H9 (cell line): ENCODE measurements at regions not wholly inside any gene's neighbourhood (a gene's known extent, or its start where the extent isn't known, plus 50 kb on each side); places are given as distances from the start of the nearest gene placed in this dataset.

Source experiments
- DNase-seq: peaks from one replicate; pipeline ENCODE4 v3.0.0-alpha.2; 2017
- H2AFZ ChIP-seq: one replicate; pipeline ENCODE4 v1.6.1; 2013; ENCODE audit warnings: mild to moderate bottlenecking, low read length, control low read depth, moderate library complexity
- H2AK5ac ChIP-seq: 2 replicates; pipeline ENCODE4 v1.6.1; 2013; ENCODE audit warnings: low read length, control low read depth, mixed read lengths; ENCODE audit not compliant: insufficient read length
- H2BK120ac ChIP-seq: one replicate; pipeline ENCODE4 v1.6.1; 2013; ENCODE audit warnings: low read depth, mild to moderate bottlenecking, low read length, control low read depth, inconsistent platforms; ENCODE audit not compliant: poor library complexity, severe bottlenecking
- H2BK12ac ChIP-seq: 2 replicates; pipeline ENCODE4 v1.6.1; 2013; ENCODE audit warnings: low read length, control low read depth, mixed read lengths, low read depth; ENCODE audit not compliant: insufficient read length
- H2BK15ac ChIP-seq: 2 replicates; pipeline ENCODE4 v1.6.1; 2013; ENCODE audit warnings: low read depth, low read length, control low read depth
- H2BK20ac ChIP-seq: one replicate; pipeline ENCODE4 v1.6.1; 2013; ENCODE audit warnings: low read depth, mild to moderate bottlenecking, low read length, control low read depth, inconsistent platforms; ENCODE audit not compliant: poor library complexity, severe bottlenecking
- H2BK5ac ChIP-seq: 2 replicates; pipeline ENCODE4 v1.6.1; 2013; ENCODE audit warnings: low read length, control low read depth, mixed read lengths; ENCODE audit not compliant: insufficient read length
- H3K14ac ChIP-seq: 2 replicates; pipeline ENCODE4 v1.6.1; 2013; ENCODE audit warnings: low read length, control low read depth; ENCODE audit not compliant: insufficient read depth
- H3K18ac ChIP-seq: 2 replicates; pipeline ENCODE4 v1.6.1; 2013; ENCODE audit warnings: low read depth, mild to moderate bottlenecking, mixed read lengths, low read length, control low read depth; ENCODE audit not compliant: insufficient read length
- H3K23ac ChIP-seq: 2 replicates; pipeline ENCODE4 v1.6.1; 2013; ENCODE audit warnings: low read length, control low read depth, mixed read lengths, low read depth; ENCODE audit not compliant: insufficient read length
- H3K23me2 ChIP-seq: 2 replicates; pipeline ENCODE4 v1.6.1; 2013; ENCODE audit warnings: low read depth, mild to moderate bottlenecking, mixed read lengths, low read length, control low read depth; ENCODE audit not compliant: insufficient read length, poor library complexity, severe bottlenecking
- H3K27ac ChIP-seq: 2 replicates; pipeline ENCODE4 v1.5.1; 2013; ENCODE audit warnings: low read length, control low read depth, mixed read lengths, low read depth; ENCODE audit not compliant: insufficient read length
- H3K27me3 ChIP-seq: 2 replicates; pipeline ENCODE4 v1.6.1; 2013; ENCODE audit warnings: low read length, control low read depth, inconsistent platforms; ENCODE audit not compliant: insufficient read depth
- H3K4ac ChIP-seq: 2 replicates; pipeline ENCODE4 v1.6.1; 2013; ENCODE audit warnings: low read depth, mild to moderate bottlenecking, control low read depth, inconsistent platforms, low read length, moderate library complexity
- H3K4me1 ChIP-seq: 2 replicates; pipeline ENCODE4 v1.6.1; 2013; ENCODE audit warnings: low read length, control low read depth, inconsistent platforms; ENCODE audit not compliant: insufficient read depth
- H3K4me2 ChIP-seq: 2 replicates; pipeline ENCODE4 v1.6.1; 2013; ENCODE audit warnings: low read length, control low read depth, mixed read lengths; ENCODE audit not compliant: insufficient read length, insufficient read depth
- H3K56ac ChIP-seq: 2 replicates; pipeline ENCODE4 v1.6.1; 2013; ENCODE audit warnings: low read depth, mild to moderate bottlenecking, mixed read lengths, low read length, control low read depth; ENCODE audit not compliant: insufficient read length
- H3K79me1 ChIP-seq: 2 replicates; pipeline ENCODE4 v1.6.1; 2013; ENCODE audit warnings: low read depth, mild to moderate bottlenecking, moderate library complexity, low read length, control low read depth, inconsistent platforms; ENCODE audit not compliant: insufficient read depth, poor library complexity, severe bottlenecking
- H3K79me2 ChIP-seq: 2 replicates; pipeline ENCODE4 v1.6.1; 2013; ENCODE audit warnings: low read length, control low read depth, inconsistent platforms; ENCODE audit not compliant: insufficient read depth
- H3K9ac ChIP-seq: 2 replicates; pipeline ENCODE4 v1.6.1; 2013; ENCODE audit warnings: low read length, control low read depth, mixed read lengths; ENCODE audit not compliant: insufficient read length; ENCODE audit errors: extremely low read depth
- H3K9me3 ChIP-seq: one replicate; pipeline ENCODE4 v1.6.1; 2013; ENCODE audit warnings: low read depth, low read length, inconsistent platforms; ENCODE audit not compliant: control insufficient read depth
- H3T11ph ChIP-seq: one replicate; pipeline ENCODE4 v1.6.1; 2013; ENCODE audit warnings: mild to moderate bottlenecking, low read length, control low read depth, inconsistent platforms
- H4K20me1 ChIP-seq: one replicate; pipeline ENCODE4 v1.6.1; 2013; ENCODE audit not compliant: control insufficient read depth, insufficient read length, insufficient read depth
- H4K5ac ChIP-seq: 2 replicates; pipeline ENCODE4 v1.6.1; 2013; ENCODE audit warnings: low read depth, mild to moderate bottlenecking, mixed read lengths, low read length, control low read depth; ENCODE audit not compliant: insufficient read length
- H4K8ac ChIP-seq: replicated peaks from 2 replicates; pipeline ENCODE4 v1.6.1; 2013; ENCODE audit warnings: low read length, control low read depth, mixed read lengths, low read depth; ENCODE audit not compliant: insufficient read length
- H4K91ac ChIP-seq: 2 replicates; pipeline ENCODE4 v1.6.1; 2013; ENCODE audit warnings: low read depth, mild to moderate bottlenecking, moderate library complexity, mixed read lengths, low read length, control low read depth; ENCODE audit not compliant: insufficient read length
- H3K27ac Mint-ChIP-seq, 3 experiments: 2 replicates in 2 of 3; 3 replicates in 1 of 3; pipeline ENCODE4 v1.8.0; 2020 to 2021; ENCODE audit warnings: mixed read lengths in 3 of 3, mild to moderate bottlenecking in 1 of 3, moderate library complexity in 1 of 3
- H3K27me3 Mint-ChIP-seq: 2 replicates; pipeline ENCODE4 v1.8.0; 2021; ENCODE audit warnings: low read depth, mild to moderate bottlenecking, moderate library complexity, mixed read lengths
- H3K36me3 Mint-ChIP-seq, 3 experiments: 2 replicates in 2 of 3; 3 replicates in 1 of 3; pipeline ENCODE4 v1.8.0; 2020 to 2021; ENCODE audit warnings: low read depth in 3 of 3, mixed read lengths in 3 of 3; ENCODE audit not compliant: insufficient read depth in 1 of 3
- H3K4me1 Mint-ChIP-seq, 2 experiments: 2 replicates each; pipeline ENCODE4 v1.8.0; 2020; ENCODE audit warnings: mixed read lengths in 2 of 2
- H3K4me3 Mint-ChIP-seq, 2 experiments: 2 replicates in 1 of 2; 3 replicates in 1 of 2; pipeline ENCODE4 v1.8.0; 2020 to 2021; ENCODE audit warnings: mild to moderate bottlenecking in 2 of 2, mixed read lengths in 2 of 2, moderate library complexity in 1 of 2
- H3K9me3 Mint-ChIP-seq, 2 experiments: 2 replicates in 1 of 2; 3 replicates in 1 of 2; pipeline ENCODE4 v1.8.0; 2020; ENCODE audit warnings: mild to moderate bottlenecking in 2 of 2, mixed read lengths in 2 of 2, moderate library complexity in 1 of 2
- WGBS: extraction: QIAGEN DNeasy Blood & Tissue Kit; methylation state at CpG from one replicate; pipeline ENCODE4 v1.1.7; 2013; ENCODE audit warnings: missing lambda C conversion rate, low lambda C conversion rate, mixed read lengths; ENCODE audit not compliant: insufficient read length; ENCODE audit errors: extremely low coverage; 5-methylcytosine and 5-hydroxymethylcytosine counted together
- TF ChIP-seq, protein P1 (sequence below): fragments of 200-600 bp; sonication (generic); conservative IDR thresholded peaks from 3 replicates; pipeline ENCODE4 v1.8.0; 2021; ENCODE audit warnings: antibody characterized with exemption, mild to moderate bottlenecking

DNA sequence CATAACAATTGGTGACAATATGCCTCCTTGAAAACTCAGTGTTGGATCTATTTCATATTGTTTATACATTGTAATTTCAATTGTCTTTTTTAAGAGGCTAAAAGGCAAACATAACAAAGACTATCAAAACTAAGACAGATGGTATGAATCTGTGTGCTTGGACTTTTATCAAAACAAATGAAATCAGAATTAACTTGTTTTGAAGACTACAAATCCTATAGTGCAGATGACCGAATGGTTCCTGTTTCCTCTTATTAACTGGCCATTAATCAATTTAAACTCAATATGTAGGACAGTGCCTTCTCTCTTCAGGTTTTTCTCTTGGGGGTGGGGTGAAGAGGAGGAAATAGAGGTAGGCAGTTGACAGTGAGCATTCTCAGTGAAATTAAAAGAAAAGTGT, 366.9 kb upstream of the GRAMD2B start:
- TF ChIP-seq, protein P1, sequence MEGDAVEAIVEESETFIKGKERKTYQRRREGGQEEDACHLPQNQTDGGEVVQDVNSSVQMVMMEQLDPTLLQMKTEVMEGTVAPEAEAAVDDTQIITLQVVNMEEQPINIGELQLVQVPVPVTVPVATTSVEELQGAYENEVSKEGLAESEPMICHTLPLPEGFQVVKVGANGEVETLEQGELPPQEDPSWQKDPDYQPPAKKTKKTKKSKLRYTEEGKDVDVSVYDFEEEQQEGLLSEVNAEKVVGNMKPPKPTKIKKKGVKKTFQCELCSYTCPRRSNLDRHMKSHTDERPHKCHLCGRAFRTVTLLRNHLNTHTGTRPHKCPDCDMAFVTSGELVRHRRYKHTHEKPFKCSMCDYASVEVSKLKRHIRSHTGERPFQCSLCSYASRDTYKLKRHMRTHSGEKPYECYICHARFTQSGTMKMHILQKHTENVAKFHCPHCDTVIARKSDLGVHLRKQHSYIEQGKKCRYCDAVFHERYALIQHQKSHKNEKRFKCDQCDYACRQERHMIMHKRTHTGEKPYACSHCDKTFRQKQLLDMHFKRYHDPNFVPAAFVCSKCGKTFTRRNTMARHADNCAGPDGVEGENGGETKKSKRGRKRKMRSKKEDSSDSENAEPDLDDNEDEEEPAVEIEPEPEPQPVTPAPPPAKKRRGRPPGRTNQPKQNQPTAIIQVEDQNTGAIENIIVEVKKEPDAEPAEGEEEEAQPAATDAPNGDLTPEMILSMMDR = no peak
- no peak overlapping the region for H3K4me2 ChIP-seq
- no peak overlapping the region for H2BK120ac ChIP-seq
- H3T11ph ChIP-seq = no peak overlapping the region
- peak overlapping the region; percentile 90 for H2BK12ac ChIP-seq
- H3K4ac ChIP-seq = no peak overlapping the region
- no peak overlapping the region for H3K18ac ChIP-seq
- no peak overlapping the region for H4K91ac ChIP-seq
- Mint-ChIP-seq H3K27ac (peak overlapping the region; percentile 51 to 98 (median 96); a peak in 6 of 7 replicates), H3K4me1 (peaks cover 39% of the 10 kb centered on the region in 2 experiments), H3K4me3 (no peak overlapping the region; a peak in 1 of 5 replicates), H3K27me3 (no peaks in the 10 kb centered on the region; the same call in 1 of the 2 replicates), H3K9me3 (peaks cover 10 to 15% of the 10 kb centered on the region in 2 experiments), H3K36me3 (peaks cover 10 to 19% (median 17%) of the 10 kb centered on the region in 3 experiments)
- no peak overlapping the region for H3K23ac ChIP-seq
- peaks cover 5% of the 10 kb centered on the region; the same call in 1 of the 2 replicates for H3K4me1 ChIP-seq
- H3K79me1 ChIP-seq = no peaks in the 10 kb centered on the region
- no peaks in the 10 kb centered on the region for H3K9me3 ChIP-seq
- no peak overlapping the region for H4K8ac ChIP-seq
- WGBS = no CpG with 5 or more reads among the region's 1 CpG
- no peaks in the 10 kb centered on the region for H3K27me3 ChIP-seq
- H3K14ac ChIP-seq = no peak overlapping the region
- H2AK5ac ChIP-seq = no peak overlapping the region
- H2BK5ac ChIP-seq = no peak overlapping the region
- H3K27ac ChIP-seq = peak overlapping the region; percentile 96
- no peak overlapping the region for H3K56ac ChIP-seq
- H2BK15ac ChIP-seq = no peak overlapping the region
- H3K23me2 ChIP-seq = no peaks in the 10 kb centered on the region
- no peak overlapping the region for H2AFZ ChIP-seq
- H3K9ac ChIP-seq = no peak overlapping the region
- H4K20me1 ChIP-seq = no peaks in the 10 kb centered on the region
- no peak overlapping the region for H2BK20ac ChIP-seq
- H4K5ac ChIP-seq = no peak overlapping the region
- no peak for DNase-seq
- H3K79me2 ChIP-seq = no peaks in the 10 kb centered on the region
